ENCODE measurements at regions not wholly inside any gene's neighbourhood (a gene's known extent, or its start where the extent isn't known, plus 50 kb on each side); places are given as distances from the start of the nearest gene placed in this dataset.
A peak's percentile ranks its signal among the peaks of the same experiment; 100 is the strongest.

DNA sequence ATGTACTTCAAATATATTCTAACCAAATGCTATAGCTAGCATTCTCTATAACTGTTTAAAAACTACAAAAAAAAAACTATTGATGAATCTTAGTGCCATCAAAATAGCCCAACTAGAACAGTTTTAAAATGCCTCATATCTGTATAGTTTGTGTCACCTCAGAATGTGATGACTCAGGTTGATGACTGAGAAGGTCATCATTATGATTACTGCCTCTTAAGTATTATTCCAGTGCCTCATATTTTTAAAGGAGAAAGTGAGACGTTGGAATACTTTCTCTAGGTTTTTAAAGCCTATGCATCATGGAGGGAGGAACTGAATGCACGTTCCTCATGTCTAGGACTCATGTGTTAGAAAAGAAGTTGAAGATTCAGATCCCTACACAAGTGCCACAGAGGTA is 88.2 kb downstream of the TMA16 start:
- DNase-seq, result no peak

DNA sequence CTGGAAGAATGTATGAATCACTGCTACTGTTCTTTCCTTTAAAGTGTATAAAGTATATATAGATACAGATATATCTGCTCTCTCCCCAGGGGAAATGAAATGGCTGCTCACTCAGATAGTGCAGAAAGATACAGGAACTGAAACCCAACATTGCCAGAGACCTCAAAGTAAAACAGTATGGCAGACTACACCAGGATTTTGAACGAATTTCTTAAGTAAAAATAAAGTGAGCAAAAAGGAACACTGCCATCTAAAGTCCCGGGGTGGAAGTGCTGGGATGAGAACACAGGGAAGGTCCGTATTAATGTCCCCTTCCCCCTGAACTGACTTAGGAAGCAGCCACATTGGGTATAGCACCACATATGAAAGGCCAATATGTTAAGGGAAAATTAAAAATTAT is 93.4 kb downstream of the TMA16 start:
- DNase-seq, result peak; percentile 6

DNA sequence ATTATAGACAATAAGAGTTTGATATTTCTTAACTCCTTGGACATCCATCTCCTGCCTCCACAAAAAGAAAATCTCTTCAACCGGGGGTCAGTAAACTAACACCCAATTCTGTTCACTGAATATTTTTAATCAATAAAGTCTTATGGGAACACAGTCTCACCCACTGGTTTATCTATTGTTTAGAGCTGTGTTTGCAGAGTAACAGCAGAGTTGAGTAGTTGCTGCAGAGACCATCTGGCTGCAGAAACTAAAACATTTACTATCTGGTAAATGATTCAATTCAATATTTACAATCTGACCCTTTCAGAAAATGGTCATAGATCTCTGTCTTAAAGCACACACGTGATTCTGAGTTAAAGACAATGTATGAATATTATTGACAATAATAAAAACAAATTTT is 94.0 kb downstream of the TMA16 start:
- DNase-seq, result no peak

DNA sequence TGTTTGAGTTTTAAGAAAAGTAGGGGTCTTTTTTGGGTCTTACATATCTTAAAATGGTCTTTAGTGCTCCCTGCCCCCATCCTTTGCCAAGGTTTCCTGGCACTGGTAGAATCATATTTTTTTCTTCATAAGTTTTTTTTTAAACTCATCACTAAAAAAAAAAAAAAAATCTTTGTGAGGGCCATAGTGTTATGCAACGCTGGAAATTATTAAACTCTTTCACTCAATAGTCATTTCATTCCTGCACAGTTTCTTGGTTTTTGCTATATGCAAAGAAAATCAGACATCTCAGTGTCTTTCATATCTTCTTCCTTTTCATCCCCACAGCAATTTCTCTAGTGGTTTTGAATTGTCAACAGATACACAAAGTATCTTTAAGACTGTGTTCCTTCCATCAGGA is 95.6 kb downstream of the TMA16 start:
- no peak for DNase-seq

DNA sequence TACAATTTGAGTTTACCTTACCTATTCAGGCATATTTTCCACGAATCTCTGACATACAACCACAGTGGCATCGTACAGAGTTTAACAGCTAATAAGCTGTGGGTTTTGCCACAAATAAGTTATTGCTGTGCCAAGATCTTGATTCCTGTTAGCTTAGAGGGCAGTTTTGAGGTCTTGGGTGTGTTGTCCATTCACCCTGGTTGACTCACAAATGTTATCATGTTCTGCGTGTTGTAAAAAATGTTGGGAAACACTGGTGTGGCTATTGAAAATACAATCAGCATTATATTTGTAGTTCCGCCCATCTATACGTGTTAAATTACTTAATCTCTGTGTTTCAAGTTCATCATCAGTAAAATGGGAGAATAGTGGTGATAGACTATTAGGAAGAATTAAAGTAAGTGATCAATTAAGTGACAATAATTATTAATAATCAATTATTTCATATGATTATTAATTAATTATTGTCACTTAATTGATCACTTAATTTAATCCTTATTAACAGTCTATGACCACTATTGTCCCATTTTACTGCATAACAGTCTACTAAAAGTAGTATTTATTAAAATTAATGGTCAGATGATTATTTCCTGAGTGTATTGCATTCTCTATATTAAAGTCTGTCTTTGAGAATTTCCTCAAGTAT is 96.3 kb downstream of the TMA16 start:
- no peak for DNase-seq

DNA sequence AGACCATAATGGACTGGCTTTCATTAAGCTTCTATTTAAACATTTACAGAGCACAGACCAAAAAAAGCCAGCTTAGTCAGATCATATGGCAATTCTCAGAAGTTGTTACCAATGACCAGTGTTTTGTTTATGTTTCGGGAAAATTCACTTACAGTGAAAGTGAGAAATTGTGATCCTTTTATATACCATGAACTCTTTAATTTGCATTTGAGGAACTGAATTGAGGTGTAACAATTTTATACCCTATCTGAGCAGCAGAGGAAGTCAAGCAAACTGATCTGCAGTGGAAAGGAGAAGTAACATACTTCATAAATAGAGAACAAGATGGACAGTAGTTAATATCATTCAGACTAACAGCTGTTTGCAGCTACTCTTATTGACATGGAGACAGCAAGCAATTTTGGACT is 97.1 kb downstream of the TMA16 start:
- DNase-seq, result no peak

DNA sequence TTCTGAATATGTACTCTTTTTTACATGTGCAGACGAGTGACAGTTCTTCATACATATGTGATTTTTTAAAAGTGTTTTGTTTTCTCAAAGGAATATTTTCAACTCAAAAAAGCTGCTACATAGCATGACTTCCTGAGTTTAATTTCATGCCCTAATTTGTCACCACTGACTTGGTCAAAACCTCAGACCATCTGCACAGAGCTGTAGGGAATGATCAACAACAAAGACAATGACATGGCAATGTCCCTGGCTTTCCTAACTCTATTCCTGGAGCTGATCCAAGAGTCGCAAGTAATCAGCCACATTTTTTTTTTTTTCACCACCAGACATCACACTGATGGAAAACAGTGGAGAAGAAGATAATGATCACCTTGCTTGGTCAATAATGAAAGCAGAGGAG is 97.7 kb downstream of the TMA16 start:
- peak; percentile 24 for DNase-seq

DNA sequence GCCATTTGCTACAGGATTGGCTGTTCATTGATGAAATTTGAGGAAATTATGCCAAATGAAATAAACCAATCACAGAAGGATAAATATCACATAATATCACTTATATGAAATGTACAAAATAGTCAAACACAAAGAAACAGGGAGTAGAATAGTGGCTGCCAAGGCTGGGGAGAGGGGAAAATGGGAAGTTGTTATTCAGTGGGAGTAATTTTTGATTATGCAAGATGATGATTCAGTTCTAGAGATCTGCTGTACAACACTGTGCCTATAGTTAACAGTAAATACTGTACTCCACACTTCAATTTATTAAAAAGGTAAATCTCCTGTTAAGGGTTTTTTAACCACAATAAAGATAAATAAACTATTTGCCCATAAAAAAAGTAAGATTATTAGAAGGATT is 101.1 kb downstream of the TMA16 start:
- DNase-seq, result no peak

DNA sequence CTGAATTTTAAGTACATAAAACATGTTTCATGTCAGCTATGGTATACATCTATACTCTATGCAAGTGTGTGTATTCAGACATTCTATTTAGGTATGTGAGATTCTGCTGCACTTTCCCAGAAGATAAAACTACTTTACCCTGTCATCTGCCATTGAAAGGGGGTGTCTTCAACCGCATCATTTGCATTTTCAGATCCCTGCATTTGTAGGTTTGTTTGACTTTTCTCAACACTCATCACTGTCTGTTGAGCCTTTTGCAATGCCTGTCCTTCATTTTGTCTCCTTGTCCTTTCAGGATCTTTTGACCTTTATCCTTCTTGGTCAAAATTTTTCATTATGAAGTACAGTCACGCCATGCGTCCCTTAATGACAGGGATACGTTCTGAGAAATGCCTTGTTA is 103.5 kb downstream of the TMA16 start:
- DNase-seq, result no peak

DNA sequence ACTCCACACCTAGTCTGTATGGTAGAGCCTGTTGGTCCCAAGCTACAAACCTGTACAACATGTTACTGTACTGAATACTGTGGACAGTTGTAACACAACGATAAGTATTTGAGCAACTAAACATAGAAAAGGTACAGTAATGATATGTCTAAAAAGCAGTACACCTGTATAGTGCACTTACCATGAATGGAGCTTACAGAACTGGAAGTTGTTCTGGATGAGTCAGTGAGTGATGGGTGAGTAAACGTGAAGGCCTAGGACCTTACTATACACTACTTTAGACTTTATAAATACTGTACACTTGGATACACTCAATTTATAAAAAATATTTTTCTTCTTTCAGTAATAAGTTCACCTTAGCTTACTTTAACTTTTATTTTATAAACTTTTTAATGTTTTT is 104.0 kb downstream of the TMA16 start:
- no peak for DNase-seq

DNA sequence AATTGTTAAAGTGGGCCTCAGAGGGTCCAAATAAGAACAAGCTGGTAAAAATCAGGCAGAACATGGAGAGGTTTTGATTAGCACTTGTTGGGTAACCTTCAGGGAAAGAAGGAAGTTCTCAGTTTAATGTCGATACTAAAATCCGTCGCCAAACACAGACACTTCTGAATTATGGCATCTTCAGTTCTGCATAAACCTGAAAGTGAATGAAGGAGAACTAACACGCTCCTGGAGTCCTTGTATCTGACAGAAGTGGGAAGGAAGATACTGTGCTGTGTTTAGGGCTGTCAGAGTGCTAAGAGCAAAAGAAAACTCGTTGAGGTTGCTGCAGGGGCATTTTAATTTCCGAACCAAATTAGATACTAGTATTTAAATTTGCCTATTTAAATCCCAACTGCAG is 106.2 kb downstream of the TMA16 start:
- DNase-seq, result no peak

DNA sequence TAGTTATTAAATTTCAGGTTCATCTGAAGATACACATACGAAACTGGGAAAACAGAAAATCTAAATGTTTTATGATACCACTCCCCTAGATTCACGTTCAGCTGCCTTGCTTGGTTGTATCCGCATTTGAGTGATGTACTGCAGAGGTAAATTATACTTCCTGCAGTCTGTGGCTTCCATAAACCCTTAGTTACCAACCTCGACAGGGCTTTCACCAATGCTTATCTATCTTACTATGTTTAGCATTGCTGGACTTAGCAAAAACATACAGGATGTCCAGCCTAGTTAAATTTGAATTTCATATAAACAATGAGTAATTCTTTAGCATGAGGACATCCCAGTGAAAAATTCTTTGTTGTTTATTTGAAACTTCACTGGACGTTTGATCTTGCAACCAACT is 108.8 kb downstream of the TMA16 start:
- no peak for DNase-seq

DNA sequence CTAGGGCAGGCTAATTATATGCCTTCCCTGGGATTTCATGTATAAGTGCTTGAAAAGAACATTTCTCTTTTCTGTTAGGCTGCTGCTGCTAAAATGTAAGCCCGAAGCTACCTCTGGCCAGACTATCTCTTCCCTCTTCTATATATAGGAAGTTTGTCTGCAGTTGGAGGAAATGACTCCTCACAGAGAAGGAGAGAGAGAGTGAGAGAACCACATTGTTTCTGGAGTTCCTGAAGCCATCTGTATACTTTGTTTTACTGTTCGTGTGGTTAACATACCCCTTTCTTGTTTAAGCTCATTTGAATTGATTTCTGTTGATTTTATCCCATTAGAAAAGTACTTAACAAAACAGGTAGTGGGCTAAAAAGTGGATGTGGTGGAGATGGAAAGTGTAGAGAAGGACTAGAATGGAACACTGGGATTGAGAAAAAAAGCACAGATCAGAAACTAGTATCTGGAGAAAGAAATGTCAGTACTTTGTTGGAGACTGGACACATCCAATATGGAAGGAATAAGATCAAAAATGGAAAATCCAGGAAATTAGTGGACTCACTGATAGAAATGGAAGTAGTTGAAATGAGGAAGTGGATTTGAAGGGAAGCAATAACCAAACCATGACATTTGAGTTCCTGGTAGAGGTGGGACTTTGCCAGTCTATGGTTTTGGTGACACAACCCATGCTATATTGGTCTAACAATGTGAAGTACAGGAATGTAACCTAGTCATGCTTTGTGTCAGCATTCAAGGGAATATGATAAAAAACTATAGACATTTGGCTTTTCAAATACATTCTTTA is 112.6 kb downstream of the TMA16 start:
- DNase-seq, result no peak

DNA sequence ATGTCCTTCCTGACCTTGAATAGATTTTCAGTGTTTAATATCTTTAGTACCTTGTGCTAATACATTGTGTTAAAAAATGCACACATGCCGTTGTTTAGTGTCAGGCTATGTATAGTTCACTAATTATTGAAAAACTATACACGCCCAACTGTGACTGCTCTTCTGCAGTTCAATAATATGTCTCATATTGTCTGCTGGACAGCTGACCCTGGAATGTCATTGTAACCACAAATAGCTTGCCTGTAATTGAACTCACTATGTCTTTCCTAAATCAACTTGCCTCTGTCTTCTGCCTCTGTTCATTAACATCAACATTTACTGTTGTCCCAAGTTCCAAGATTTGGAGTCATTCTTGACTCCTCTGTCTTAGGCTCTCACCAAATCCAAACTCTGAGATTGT is 114.5 kb downstream of the TMA16 start:
- no peak for DNase-seq

DNA sequence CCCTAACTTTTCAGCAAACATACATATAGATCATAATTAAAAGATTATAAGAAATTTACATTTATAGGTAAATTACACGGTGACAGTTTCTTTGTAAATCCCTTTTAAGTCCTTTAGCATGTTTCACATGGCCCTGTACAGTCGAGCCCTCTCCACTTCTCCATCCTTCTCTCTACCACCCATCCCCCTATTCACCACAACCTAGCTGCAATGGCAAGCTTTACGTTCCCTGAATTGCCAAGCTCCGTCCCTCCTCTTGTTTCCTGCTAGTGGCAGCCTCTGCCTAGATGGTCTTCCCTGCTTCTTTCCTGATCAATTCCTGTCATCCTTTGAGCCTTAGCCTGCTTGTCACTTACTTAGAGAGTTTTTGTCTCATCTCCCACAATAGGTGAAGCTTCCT is 116.2 kb downstream of the TMA16 start:
- DNase-seq, result peak; percentile 18

DNA sequence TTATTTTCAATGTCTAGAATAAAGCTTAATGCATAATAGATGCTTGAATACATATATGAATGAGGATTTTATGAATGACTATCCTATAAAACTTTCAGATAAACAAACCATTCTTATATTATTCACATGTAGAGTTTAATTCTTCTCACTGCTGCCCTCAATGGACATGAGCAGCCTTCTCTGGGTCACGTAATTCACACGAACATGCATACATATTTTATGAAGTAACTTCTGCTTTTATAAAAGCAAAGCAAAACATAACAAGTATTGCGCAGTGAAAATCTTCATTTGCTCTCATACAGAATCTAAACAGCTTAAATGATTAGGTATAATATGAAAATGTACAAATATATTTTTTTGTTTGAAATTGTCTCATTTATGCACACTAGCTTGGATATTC is 116.7 kb downstream of the TMA16 start:
- DNase-seq, result no peak

DNA sequence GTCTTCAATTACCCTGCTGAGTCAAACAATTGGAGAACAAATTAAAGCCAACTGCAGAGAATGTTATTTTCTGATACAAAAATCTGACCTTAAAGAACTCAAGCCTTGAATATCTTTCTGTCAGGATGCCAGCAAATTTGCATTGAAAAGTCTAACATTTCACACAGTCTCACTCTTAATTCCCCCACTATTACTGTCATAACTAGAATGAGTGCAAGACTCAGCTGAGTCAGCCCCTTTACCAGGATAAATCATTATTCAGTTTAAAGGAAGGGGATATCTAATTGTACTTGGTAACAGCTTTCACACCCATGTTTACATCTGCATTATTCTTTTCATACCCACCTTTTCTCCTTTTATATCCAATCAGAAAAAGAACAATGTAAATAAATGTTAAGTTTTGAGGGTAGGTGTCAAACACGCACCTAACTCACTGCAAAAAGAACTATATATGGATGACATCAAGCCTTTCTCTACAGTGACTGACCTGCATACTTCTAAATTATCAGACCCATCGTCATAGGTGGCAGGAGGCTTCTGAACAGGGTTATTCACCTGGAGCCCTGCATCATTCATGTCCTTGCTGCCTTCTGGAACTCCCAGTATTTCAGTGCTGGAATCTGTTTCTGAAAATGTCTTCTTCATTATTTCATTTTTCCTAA is 117.4 kb downstream of the TMA16 start:
- no peak for DNase-seq

DNA sequence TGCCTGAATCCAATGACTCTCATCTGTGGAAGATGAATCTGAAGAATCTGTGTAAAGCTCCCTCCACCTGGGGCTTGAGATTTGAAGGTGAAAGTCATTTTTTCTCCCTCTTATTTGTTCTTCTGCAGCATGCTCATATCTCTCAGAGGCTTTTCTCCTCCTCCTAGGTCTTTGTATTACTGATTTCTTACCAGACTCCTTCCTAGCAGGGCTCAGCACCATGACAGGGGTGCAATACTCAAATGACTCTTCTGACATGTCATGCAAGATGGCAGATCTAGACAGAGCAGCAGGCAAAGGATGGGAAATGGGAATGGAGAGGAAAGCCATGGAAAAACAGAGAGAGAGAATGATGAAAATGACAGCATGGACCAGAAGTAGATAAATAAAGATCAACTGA is 118.3 kb downstream of the TMA16 start:
- DNase-seq, result no peak

DNA sequence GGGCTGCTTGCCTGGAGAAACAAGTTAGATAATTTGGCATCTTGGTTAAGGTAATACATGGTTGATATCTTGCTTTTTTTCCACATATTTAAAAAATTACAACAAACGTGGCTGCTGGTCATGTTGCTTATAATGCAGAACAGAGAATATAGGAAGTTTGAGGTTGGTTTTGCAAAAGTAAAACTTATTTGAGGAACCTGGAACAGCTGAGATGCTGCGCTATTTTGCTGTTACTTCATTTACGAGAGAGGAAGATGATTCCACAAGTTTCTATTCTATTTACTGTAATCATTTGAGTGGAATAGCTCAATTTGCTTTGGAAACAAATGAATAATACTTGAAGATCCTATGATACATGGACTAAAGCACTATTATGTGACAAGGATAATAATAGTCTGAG is 118.9 kb downstream of the TMA16 start:
- no peak for DNase-seq

DNA sequence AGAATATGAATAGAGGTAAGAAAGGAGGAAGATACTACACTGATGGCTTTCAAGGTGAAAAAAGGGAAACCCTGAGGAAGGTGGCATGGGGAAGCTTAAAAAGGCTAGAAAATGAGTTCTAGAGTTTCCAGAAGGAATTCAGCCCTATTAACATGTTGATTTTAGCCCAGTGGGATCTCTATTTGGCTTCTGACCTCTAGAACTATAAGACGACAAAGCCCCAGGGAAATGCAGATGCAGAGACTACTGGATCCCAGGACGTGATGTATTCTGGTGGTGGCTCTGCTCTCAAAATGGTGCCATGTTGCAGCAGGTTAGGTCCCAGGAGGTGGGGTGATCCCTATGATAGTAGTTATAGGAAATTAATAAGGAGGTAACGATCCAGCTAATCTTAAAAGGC is 120.4 kb downstream of the TMA16 start:
- no peak for DNase-seq

DNA sequence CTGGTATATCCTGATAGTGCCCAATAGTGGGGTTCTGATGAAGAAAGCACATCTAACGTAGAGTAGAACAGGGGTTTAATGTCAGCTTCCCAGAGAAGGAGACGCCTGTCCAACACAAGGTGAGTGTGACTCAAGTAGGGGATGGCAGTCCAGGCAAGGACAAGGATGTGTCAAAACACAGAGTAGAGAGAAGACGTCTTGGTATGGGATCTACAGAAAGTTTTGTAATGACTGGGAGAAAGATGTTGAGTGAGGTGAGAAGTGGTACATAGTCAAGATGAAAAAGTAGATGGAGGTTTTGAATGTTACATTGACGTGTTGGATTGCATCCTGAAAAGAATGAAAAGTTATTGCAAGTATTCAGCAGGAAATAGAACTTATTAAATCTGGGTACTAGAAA is 124.4 kb downstream of the TMA16 start:
- no peak for DNase-seq

DNA sequence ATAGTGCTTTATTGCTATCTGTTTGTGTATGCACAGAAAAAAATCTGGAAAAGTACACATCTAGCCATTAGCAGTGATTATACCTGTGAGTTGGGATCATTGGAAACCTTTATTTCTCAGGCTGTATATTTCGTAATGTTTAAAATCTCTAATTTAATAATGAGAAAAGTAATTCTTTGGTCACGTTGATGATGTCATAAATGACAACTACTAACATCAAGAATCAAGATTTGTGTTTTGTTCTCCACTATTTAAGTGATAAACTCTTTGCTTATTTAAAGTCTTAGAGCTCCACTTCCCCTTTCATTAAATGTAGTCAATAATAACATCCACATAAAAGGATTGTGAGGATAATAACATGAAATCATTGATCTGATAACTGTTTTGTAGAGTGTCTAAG is 126.2 kb downstream of the TMA16 start:
- DNase-seq, result no peak

DNA sequence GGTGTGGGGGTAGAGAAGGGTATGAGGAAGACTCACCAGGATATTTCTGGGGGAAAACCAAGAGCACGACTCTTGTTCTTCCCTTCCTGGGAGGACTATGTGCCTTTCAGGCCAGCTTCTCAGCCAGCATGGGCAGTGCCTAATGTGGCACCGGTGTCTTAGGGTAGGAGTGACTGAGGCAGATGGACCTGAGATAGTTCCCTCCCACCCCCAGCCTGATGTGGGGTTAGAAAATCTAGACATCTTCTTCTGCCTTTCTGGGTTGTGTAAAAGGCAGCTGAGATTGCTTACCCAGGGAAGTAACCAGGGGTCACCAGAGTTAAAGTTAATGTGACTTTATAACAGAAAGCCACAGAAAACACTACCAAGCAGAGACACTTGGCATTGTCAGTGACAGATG is 127.3 kb downstream of the TMA16 start:
- no peak for DNase-seq

DNA sequence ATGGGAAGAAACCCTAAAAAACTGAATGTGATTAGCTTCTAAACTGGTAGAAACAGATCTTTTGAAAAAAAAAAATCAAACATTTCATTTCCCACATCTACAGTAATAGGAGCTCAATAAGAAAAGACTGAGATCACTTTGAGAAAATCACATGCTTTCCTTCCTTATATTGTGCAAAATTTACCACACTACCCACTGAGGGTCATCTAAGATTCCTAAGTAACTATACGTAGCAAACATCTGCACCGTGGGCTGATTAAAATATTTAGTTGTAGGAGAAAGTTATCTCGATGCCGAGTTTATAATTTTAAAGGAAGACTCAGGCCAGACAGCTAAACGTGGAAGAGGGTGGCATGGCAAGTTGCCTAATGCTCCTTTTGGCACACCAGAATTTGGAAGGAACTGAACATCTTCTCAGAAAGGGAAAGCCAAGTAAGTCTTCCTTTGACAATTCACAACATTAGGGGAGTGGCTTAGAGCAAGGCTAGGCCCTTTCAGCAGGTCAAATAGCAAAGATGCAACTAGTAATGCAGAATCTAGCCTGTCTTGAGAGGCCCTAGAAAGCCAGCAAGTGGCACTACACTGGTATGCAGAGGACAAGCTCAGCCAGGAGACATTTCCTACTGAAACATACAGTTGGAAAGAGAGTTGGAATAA is 128.0 kb downstream of the TMA16 start:
- DNase-seq, result no peak
